ENCODE measurements at regions not wholly inside any gene's neighbourhood (a gene's known extent, or its start where the extent isn't known, plus 50 kb on each side); places are given as distances from the start of the nearest gene placed in this dataset.

- TF ChIP-seq EZH2phosphoT487 (IDR thresholded peaks at IDR 0.05; ENCODE audit: borderline replicate concordance) (no peak), CTCF (conservative IDR thresholded peaks at IDR 0.05; ENCODE audit: low read length) (no peak)
Observed at GRCh38 chr22:48873191-48873520, 954.5 kb downstream of the BRD1 start.
